Right atrium auricular region (tissue), 2 donors: ENCODE measurements at regions not wholly inside any gene's neighbourhood (a gene's known extent, or its start where the extent isn't known, plus 50 kb on each side); places are given as distances from the start of the nearest gene placed in this dataset.

ENCODE experiments used
- DNase-seq: peaks from one replicate; pipeline ENCODE4 v3.0.0-alpha.2; 2019; ENCODE audit warnings: low spot score
- H3K27ac ChIP-seq, 2 donors: fragments of 200-600 bp; sonication (generic); 1 replicate in 1 of 2; 2 replicates in 1 of 2; pipeline ENCODE4 v1.5.1; 2016 to 2019
- H3K27me3 ChIP-seq, 2 donors: fragments of 200-600 bp; sonication (generic); one replicate each; pipeline versions ENCODE4 v1.5.1 to v1.6.0; 2017 to 2019
- H3K36me3 ChIP-seq: fragments of 200-600 bp; sonication (generic); one replicate; pipeline ENCODE4 v1.5.1; 2016
- H3K4me1 ChIP-seq, 2 donors: fragments of 200-600 bp; sonication (generic); one replicate each; pipeline versions ENCODE4 v1.5.1 to v1.6.0; 2017 to 2019
- H3K4me3 ChIP-seq, 2 donors: fragments of 200-600 bp; sonication (generic); 1 replicate in 1 of 2; 2 replicates in 1 of 2; pipeline ENCODE4 v1.5.1; 2017 to 2019; ENCODE audit warnings: mild to moderate bottlenecking in 1 of 2, moderate library complexity in 1 of 2
- H3K9me3 ChIP-seq, 2 donors: fragments of 200-600 bp; sonication (generic); one replicate each; pipeline ENCODE4 v1.5.1; 2019
- CTCF ChIP-seq, 2 donors: fragments of 200-600 bp; sonication (generic); IDR thresholded peaks; one replicate each; pipeline ENCODE4 v1.5.1; 2019; ENCODE audit warnings: antibody characterized with exemption in 2 of 2

DNA sequence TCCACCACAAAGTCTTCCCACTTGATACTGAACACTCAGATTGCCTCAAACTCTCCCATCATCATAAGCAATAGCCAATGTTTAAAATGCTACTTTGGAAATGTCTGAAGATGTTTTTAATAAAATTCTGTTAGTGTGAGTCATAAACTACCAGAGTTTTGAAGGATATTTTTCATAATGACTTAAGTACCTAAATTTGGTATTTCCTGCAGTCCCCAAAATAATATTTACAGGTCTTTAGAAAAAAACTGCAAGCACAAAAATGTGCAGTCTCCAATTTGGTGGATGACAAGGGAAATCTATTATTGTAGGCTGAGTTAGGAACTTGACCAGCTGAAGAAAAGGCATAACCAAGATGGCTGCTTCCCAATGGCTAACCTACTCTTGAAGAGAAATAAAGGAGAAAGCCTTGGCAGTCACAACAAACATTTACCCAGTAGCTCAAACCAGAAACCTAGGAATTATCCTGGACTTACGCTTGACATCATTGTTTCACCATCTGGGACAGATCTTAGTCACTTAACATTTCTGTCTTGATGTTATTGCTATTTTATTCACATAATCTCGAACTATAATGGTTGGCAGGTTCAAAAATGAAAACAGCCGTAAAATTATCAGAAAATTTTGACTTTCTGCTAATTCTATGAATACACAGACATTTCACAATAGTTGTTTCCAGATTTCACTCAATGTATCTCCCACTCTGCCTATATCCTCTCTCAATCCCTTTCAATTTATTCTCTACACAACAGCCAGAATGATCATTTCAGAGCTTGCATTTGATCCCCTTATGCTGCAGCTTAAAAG, 111.2 kb upstream of the STEAP1B start:
- TF ChIP-seq CTCF (IDR thresholded peaks at IDR 0.05) = no peak
- Histone ChIP-seq H3K36me3 (no peaks in the 10 kb centered on the region), H3K4me3 (no peak overlapping the region), H3K4me1 (no peaks in the 10 kb centered on the region), H3K27ac (no peak overlapping the region), H3K9me3 (no peaks in the 10 kb centered on the region), H3K27me3 (no peaks in the 10 kb centered on the region)
- DNase-seq = no peak

DNA sequence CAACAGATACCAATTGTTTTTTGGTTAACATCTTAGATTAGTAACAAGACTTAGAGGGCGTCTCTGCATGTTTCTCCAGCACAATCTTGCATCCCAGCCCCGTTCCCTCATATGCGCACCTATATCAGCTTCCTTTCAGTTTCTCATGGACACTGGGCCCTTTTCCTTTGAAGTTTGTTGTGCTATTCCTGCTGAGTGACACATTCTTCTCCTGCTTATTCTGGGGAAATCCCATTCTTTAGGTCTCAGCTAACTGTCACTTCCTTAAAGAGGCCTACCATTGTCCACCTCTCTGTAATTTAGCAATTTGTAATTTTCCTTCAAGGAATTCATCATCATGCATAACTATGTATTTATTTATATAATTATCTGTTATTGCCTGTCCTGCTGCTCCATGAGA, 110.3 kb upstream of the STEAP1B start:
- Histone ChIP-seq H3K36me3 (no peaks in the 10 kb centered on the region), H3K9me3 (no peaks in the 10 kb centered on the region), H3K27me3 (no peaks in the 10 kb centered on the region), H3K27ac (no peak overlapping the region), H3K4me3 (no peak overlapping the region), H3K4me1 (no peaks in the 10 kb centered on the region)
- no peak for TF ChIP-seq CTCF (IDR thresholded peaks at IDR 0.05)
- DNase-seq = no peak

GRCh38 chr7:22607180-22607579, 107.2 kb upstream of the STEAP1B start:
- no peak overlapping the region for H3K4me3 ChIP-seq
- DNase-seq = no peak
- H3K27ac ChIP-seq = no peak overlapping the region
- H3K27me3 ChIP-seq = no peaks in the 10 kb centered on the region
- H3K9me3 ChIP-seq = no peaks in the 10 kb centered on the region
- H3K4me1 ChIP-seq = no peaks in the 10 kb centered on the region
- no peak for TF ChIP-seq CTCF (IDR thresholded peaks at IDR 0.05)
- no peaks in the 10 kb centered on the region for H3K36me3 ChIP-seq

- Histone ChIP-seq H3K27ac (no peak overlapping the region), H3K27me3 (no peaks in the 10 kb centered on the region), H3K9me3 (no peaks in the 10 kb centered on the region), H3K36me3 (no peaks in the 10 kb centered on the region), H3K4me1 (peaks cover 0 to 14% of the 10 kb centered on the region in 2 donors), H3K4me3 (no peak overlapping the region)
- no peak for TF ChIP-seq CTCF (IDR thresholded peaks at IDR 0.05)
- no peak for DNase-seq
Measured at GRCh38 chr7:22604246-22604645, 104.3 kb upstream of the STEAP1B start.

DNA sequence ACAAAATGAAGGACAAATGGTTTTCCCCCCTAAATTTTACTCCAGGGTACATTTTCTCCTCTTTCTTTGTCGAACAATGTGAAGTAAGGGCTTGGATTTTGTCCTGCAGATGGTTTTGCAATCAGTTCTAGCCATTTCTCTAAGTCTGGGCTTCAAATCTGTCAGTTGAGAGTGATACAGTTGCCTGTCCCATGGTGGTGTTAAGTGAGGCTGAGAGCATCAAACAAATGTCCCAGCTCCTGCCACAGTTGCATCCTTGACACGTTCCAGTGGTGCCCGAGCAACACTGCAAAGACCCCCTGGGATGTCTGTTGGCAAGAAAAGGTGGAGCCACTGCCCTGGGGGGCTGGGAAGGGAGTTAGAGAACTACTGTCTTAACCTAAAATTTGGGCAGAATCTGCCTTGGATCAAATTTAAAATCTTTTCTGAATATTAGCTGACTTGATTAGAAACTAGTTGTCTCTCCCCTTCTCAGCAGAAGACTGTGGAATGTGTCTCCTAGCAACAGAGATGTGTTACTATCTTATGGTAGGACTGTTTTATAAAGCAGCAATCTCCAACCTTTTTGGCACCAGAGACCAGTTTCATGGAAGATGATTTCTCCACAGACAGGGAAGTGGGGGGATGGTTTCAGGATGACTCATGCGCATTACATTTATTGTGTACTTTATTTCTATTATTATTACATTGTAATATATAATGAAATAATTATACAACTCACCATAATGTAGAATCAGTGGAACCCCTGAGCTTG, 102.0 kb upstream of the STEAP1B start:
- DNase-seq = no peak
- TF ChIP-seq CTCF (IDR thresholded peaks at IDR 0.05) = no peak
- H3K27ac ChIP-seq = no peak overlapping the region

More for the DNA sequence above, 102.0 kb upstream of the STEAP1B start:
- Histone ChIP-seq H3K9me3 (no peaks in the 10 kb centered on the region), H3K36me3 (no peaks in the 10 kb centered on the region), H3K4me1 (peaks cover 0 to 14% of the 10 kb centered on the region in 2 donors), H3K27me3 (no peaks in the 10 kb centered on the region), H3K4me3 (no peak overlapping the region)
